Activated CD8-positive, alpha-beta T cell treated with anti-CD3 and anti-CD28 coated beads, Interleukin-2, amount 10 ng/mL, durations not matched to agents 7 days and 5 days (primary cell): ENCODE measurements at regions not wholly inside any gene's neighbourhood (a gene's known extent, or its start where the extent isn't known, plus 50 kb on each side); places are given as distances from the start of the nearest gene placed in this dataset.
"Not testable (repeated sequence)": the region's sequence is repeated elsewhere in the genome, so short reads cannot be mapped to it uniquely, and the experiment has no call there.

ENCODE experiments used
- ATAC-seq: fragments of 150-1000 bp; cut with Tn5 transposase; one replicate; pipeline ENCODE4 v1.10.0; 2021; ENCODE audit warnings: moderate library complexity
- CTCF ChIA-PET: fragments of 350-600 bp; sonication (Branson Sonifier 250); formaldehyde crosslinking; loops from one replicate; lab custom pipeline; 2021; ENCODE audit warnings: antibody characterized with exemption; lab: Charles Lee
- POLR2A ChIA-PET: fragments of 350-600 bp; sonication (Branson Sonifier 250); formaldehyde crosslinking; loops from one replicate; lab custom pipeline; 2021; ENCODE audit warnings: antibody characterized with exemption; lab: Charles Lee
- DNase-seq: peaks from one replicate; pipeline ENCODE4 v3.0.0-alpha.2; 2020
- H3K27ac Mint-ChIP-seq: one replicate; pipeline ENCODE4 v1.8.0; 2021; ENCODE audit warnings: mild to moderate bottlenecking, mixed read lengths
- H3K27me3 Mint-ChIP-seq: one replicate; pipeline ENCODE4 v1.8.0; 2021; ENCODE audit warnings: low read depth, mixed read lengths
- H3K36me3 Mint-ChIP-seq: one replicate; pipeline ENCODE4 v1.8.0; 2021; ENCODE audit warnings: low read depth, mixed read lengths
- H3K4me1 Mint-ChIP-seq: one replicate; pipeline ENCODE4 v1.8.0; 2021; ENCODE audit warnings: low read depth, mixed read lengths
- H3K4me3 Mint-ChIP-seq: one replicate; pipeline ENCODE4 v1.8.0; 2021; ENCODE audit warnings: mild to moderate bottlenecking, mixed read lengths
- H3K9me3 Mint-ChIP-seq: one replicate; pipeline ENCODE4 v1.8.0; 2022; ENCODE audit warnings: mixed read lengths; ENCODE audit not compliant: insufficient read depth

DNA sequence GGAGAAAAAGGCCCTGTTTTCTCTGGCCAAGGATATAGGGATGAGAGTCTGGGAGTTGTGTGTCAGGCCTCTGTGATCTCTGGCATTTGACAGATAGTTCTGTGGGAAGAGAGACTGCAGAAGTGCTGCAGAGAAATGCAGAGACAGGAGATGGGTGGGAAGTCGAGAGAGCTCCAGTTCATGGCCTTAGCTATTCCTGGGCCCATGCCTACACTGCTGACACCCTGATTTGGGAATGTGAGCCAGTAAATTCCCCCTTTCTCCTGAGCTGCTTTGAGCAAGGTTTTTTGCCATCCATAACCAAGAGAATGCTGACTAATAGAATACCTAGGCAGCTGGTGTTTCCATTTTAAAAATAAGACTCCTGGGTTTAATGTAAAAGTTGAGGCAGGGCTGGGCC is 59.3 kb downstream of the EBLN2 start:
- DNase-seq, result no peak
- ChIA-PET CTCF (no interaction called here), POLR2A (no interaction called here)
- Mint-ChIP-seq H3K36me3 (no peaks in the 10 kb centered on the region), H3K4me1 (no peaks in the 10 kb centered on the region), H3K9me3 (no peaks in the 10 kb centered on the region), H3K27me3 (no peaks in the 10 kb centered on the region), H3K4me3 (no peak overlapping the region), H3K27ac (no peak overlapping the region)
- ATAC-seq, result no peak

GRCh38 chr3:73121669-73122331 is 60.3 kb downstream of the EBLN2 start:
- Mint-ChIP-seq H3K4me1 (no peaks in the 10 kb centered on the region), H3K4me3 (no peak overlapping the region), H3K27ac (no peak overlapping the region), H3K36me3 (no peaks in the 10 kb centered on the region), H3K9me3 (no peaks in the 10 kb centered on the region), H3K27me3 (no peaks in the 10 kb centered on the region)
- ChIA-PET CTCF (interaction anchor here (1.1 kb wide), 1 partner anchor 21 kb away, joined by 4 read pairs; no protein-coding TSS in a partner anchor), POLR2A (no interaction called here)
- DNase-seq (no peak), ATAC-seq (no peak)

DNA sequence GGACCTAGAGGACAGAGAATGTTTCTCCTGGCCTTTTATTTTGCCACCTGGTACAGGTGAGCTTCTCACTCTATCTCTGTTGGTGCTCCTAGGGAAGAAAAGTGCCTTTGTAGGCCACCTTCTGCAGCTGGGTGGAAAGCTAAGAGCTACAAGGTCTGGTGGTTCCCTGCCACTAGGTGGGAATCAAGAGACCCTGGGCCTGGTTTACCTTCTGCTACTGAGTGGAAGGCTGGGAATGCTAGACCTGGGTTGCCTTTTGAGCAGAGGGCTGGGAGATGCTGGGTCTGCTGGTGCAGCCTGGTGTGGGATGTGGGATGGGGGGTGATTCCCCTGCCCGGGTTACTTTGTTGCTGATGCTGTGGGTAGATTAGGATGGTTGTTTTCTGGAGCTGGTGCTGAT is 72.6 kb downstream of the EBLN2 start:
- ATAC-seq (no peak), DNase-seq (no peak)
- Mint-ChIP-seq H3K36me3 (no peaks in the 10 kb centered on the region), H3K4me1 (no peaks in the 10 kb centered on the region), H3K4me3 (no peak overlapping the region), H3K27ac (no peak overlapping the region), H3K27me3 (peaks cover 8% of the 10 kb centered on the region), H3K9me3 (no peaks in the 10 kb centered on the region)
- ChIA-PET POLR2A (no interaction called here), CTCF (no interaction called here)

DNA sequence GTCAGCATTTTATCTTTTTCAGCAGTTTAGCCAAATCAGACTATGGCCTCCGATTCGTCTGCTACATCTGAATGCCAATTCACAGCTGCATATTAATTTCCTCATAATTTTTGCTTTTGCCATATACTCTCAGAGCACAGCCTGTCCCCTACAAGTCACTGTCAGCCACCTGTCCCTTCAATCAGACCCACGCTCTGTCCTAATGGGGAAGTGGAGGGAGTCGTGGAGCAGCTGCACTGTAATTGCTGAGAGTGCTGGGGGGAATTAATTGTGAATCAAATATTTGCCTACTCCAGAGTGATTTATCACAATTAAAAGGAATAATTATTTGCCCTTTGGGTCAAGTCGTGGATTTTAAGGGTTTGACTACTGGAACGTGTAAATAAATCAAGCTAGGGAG is 75.5 kb downstream of the EBLN2 start:
- POLR2A ChIA-PET, result no interaction called here
- Mint-ChIP-seq H3K9me3 (no peaks in the 10 kb centered on the region), H3K27ac (no peak overlapping the region), H3K27me3 (peaks cover 6% of the 10 kb centered on the region), H3K36me3 (no peaks in the 10 kb centered on the region), H3K4me3 (no peak overlapping the region), H3K4me1 (no peaks in the 10 kb centered on the region)
- DNase-seq (no peak), ATAC-seq (no peak)
- CTCF ChIA-PET, result no interaction called here

DNA sequence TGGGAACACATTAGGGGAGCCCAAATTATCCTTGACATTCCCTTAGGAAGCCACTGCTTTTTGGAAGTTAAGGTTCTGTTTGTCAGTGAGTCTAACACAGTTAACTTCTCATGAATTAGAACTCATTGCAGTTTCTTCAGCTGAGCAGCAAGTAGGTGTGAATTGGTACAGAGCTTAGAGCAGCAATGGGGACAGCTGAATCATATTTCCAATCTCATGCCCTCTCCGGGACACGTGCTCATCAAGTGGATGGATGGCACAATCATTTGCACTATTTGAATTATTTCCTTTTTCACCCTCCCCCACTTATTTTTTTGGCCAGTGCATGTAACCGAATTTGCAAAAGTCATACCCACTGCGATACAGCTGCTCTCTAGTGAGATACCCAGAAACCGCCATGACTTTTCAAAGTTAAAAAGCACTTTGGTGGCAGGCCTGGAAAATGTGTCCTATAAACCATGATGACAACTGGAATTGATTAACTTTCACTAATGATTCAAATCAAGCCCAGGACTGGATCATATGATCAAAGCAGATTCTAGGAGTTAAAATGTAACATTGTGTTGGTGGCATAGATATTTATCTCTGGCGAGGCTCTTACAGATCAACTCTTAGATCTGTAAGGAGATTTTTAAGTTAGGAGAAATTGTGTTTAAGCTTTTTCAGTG is 76.4 kb downstream of the EBLN2 start:
- Mint-ChIP-seq H3K4me3 (no peak overlapping the region), H3K27ac (no peak overlapping the region), H3K9me3 (no peaks in the 10 kb centered on the region), H3K4me1 (no peaks in the 10 kb centered on the region), H3K36me3 (no peaks in the 10 kb centered on the region), H3K27me3 (peaks cover 4% of the 10 kb centered on the region)
- CTCF ChIA-PET, result no interaction called here
- POLR2A ChIA-PET, result no interaction called here
- ATAC-seq (no peak), DNase-seq (no peak)

- Mint-ChIP-seq H3K27ac (no peak overlapping the region), H3K9me3 (no peaks in the 10 kb centered on the region), H3K36me3 (no peaks in the 10 kb centered on the region), H3K4me3 (no peak overlapping the region), H3K4me1 (no peaks in the 10 kb centered on the region), H3K27me3 (no peaks in the 10 kb centered on the region)
- DNase-seq (no peak), ATAC-seq (no peak)
- ChIA-PET CTCF (no interaction called here), POLR2A (no interaction called here)
Observed at GRCh38 chr3:73140772-73141442, 79.4 kb downstream of the EBLN2 start.

DNA sequence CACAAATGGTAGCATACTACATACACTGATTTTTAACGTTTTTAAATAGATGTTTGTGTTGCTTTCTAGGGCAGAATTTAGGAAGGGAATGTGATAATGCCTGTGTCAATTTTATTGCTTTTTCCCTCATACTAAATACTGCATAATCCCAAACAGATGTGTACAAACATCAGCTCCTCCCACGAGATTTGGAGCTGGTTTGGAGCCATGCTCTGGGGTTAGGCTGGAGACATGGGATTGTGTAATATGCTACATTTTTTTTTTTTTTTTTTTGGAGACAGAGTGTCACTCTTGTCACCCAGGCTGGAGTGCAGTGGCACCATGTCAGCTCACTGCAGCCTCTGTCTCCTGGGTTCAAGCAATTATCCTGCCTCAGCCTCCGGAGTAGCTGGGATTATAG is 80.1 kb downstream of the EBLN2 start:
- ChIA-PET CTCF (no interaction called here), POLR2A (no interaction called here)
- Mint-ChIP-seq H3K4me3 (no peak overlapping the region), H3K27ac (no peak overlapping the region), H3K9me3 (no peaks in the 10 kb centered on the region), H3K27me3 (peaks cover 2% of the 10 kb centered on the region), H3K4me1 (no peaks in the 10 kb centered on the region), H3K36me3 (no peaks in the 10 kb centered on the region)
- ATAC-seq, result no peak
- DNase-seq, result no peak

- no peak for ATAC-seq
- Mint-ChIP-seq H3K27ac (no peak overlapping the region), H3K4me3 (no peak overlapping the region), H3K36me3 (no peaks in the 10 kb centered on the region), H3K27me3 (peaks cover 4% of the 10 kb centered on the region), H3K4me1 (no peaks in the 10 kb centered on the region), H3K9me3 (no peaks in the 10 kb centered on the region)
- ChIA-PET CTCF (no interaction called here), POLR2A (no interaction called here)
- DNase-seq, result no peak
Observed at GRCh38 chr3:73143401-73143800, 81.9 kb downstream of the EBLN2 start.

DNA sequence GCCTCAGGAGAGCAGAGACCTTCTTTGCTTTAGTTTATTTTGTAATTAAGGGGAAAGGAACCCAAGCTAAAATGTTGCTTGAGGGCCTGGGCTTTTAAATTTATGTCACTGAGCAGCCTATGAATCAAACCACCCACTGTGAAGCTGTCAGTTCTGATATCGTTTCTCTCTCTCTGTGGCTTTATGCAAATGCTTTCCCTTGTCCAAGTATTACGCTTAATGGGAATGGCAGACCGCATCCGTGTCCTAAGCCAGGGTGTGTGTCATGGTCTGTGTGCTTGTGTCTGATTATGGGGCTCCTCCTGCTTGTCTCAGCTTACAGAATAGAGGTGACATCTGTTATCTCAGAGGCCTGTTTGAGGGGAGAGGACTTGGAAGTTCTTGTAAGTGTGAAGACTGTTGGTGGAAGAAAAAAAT is 82.4 kb downstream of the EBLN2 start:
- Mint-ChIP-seq H3K4me3 (no peak overlapping the region), H3K9me3 (no peaks in the 10 kb centered on the region), H3K27ac (no peak overlapping the region), H3K36me3 (no peaks in the 10 kb centered on the region), H3K27me3 (peaks cover 8% of the 10 kb centered on the region), H3K4me1 (no peaks in the 10 kb centered on the region)
- ATAC-seq (no peak), DNase-seq (no peak)
- ChIA-PET CTCF (no interaction called here), POLR2A (no interaction called here)

GRCh38 chr3:73144276-73144675 is 82.8 kb downstream of the EBLN2 start:
- Mint-ChIP-seq H3K4me1 (no peaks in the 10 kb centered on the region), H3K27ac (no peak overlapping the region), H3K36me3 (no peaks in the 10 kb centered on the region), H3K9me3 (no peaks in the 10 kb centered on the region), H3K27me3 (peaks cover 8% of the 10 kb centered on the region), H3K4me3 (no peak overlapping the region)
- ChIA-PET POLR2A (no interaction called here), CTCF (no interaction called here)
- DNase-seq (no peak), ATAC-seq (no peak)

DNA sequence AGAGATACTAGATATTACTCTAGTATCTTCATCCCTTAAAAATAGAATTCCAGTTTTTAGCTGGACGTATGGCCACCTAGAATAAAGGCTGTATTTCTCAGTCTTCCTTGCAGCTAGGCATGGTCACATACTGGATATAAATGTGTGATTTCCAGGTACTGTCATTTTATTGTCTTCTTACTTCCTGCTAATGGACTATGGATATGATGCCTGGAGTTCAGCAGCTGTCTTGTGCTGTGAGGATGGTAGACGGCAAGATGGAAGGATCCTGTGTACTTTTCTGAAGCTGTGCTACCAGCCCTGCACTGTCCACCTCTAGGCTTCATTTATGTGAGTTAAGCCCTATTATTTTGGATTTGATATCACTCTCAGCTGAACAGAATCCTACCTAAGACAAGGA is 83.4 kb downstream of the EBLN2 start:
- CTCF ChIA-PET, result no interaction called here
- no peak for DNase-seq

GRCh38 chr3:73147479-73147878 is 86.0 kb downstream of the EBLN2 start:
- CTCF ChIA-PET, DNase-seq, ATAC-seq, H3K4me3 Mint-ChIP-seq, H3K36me3 Mint-ChIP-seq, H3K9me3 Mint-ChIP-seq, H3K27ac Mint-ChIP-seq, H3K27me3 Mint-ChIP-seq, H3K4me1 Mint-ChIP-seq: not testable (repeated sequence)
- POLR2A ChIA-PET, result interaction anchor here (0.6 kb wide), 1 partner anchor 36 kb away, joined by 3 read pairs; no protein-coding TSS in a partner anchor

More for the DNA sequence above, 83.4 kb downstream of the EBLN2 start:
- Mint-ChIP-seq H3K9me3 (no peaks in the 10 kb centered on the region), H3K4me3 (no peak overlapping the region), H3K36me3 (no peaks in the 10 kb centered on the region), H3K27me3 (peaks cover 8% of the 10 kb centered on the region), H3K27ac (no peak overlapping the region), H3K4me1 (no peaks in the 10 kb centered on the region)
- no peak for ATAC-seq
- POLR2A ChIA-PET, result no interaction called here
